Parathyroid adenoma (tissue), 2 donors: ENCODE measurements at regions not wholly inside any gene's neighbourhood (a gene's known extent, or its start where the extent isn't known, plus 50 kb on each side); places are given as distances from the start of the nearest gene placed in this dataset.

Experiments used
- H2AFZ ChIP-seq: fragments of 300-600 bp; sonication (generic); one replicate; pipeline ENCODE4 v1.7.0; 2017; ENCODE audit warnings: antibody characterized with exemption, mild to moderate bottlenecking
- H3K27ac ChIP-seq: fragments of 300-600 bp; sonication (generic); one replicate; pipeline ENCODE4 v1.7.0; 2017
- H3K27me3 ChIP-seq: fragments of 300-600 bp; sonication (generic); one replicate; pipeline ENCODE4 v1.7.0; 2017; ENCODE audit warnings: low read length; ENCODE audit not compliant: control insufficient read depth, insufficient read depth
- H3K36me3 ChIP-seq: fragments of 300-600 bp; sonication (generic); one replicate; pipeline ENCODE4 v1.7.0; 2017; ENCODE audit warnings: low read length; ENCODE audit not compliant: control insufficient read depth, insufficient read depth
- H3K4me1 ChIP-seq: fragments of 300-600 bp; sonication (generic); one replicate; pipeline ENCODE4 v1.7.0; 2017; ENCODE audit warnings: control low read depth
- H3K4me2 ChIP-seq: fragments of 300-600 bp; sonication (generic); one replicate; pipeline ENCODE4 v1.7.0; 2017; ENCODE audit warnings: low read length
- H3K4me3 ChIP-seq: fragments of 300-600 bp; sonication (generic); one replicate; pipeline ENCODE4 v1.7.0; 2017; ENCODE audit warnings: low read depth, low read length
- H3K79me2 ChIP-seq: fragments of 300-600 bp; sonication (generic); one replicate; pipeline ENCODE4 v1.7.0; 2017; ENCODE audit warnings: control low read depth
- H3K9ac ChIP-seq: fragments of 300-600 bp; sonication (generic); one replicate; pipeline ENCODE4 v1.7.0; 2017; ENCODE audit warnings: mild to moderate bottlenecking
- H3K9me3 ChIP-seq: fragments of 300-600 bp; sonication (generic); one replicate; pipeline ENCODE4 v1.7.0; 2017; ENCODE audit warnings: low read length; ENCODE audit not compliant: control insufficient read depth
- TF ChIP-seq, protein P1 (sequence below): fragments of 300-600 bp; sonication (generic); IDR thresholded peaks from one replicate; pipeline ENCODE4 v1.7.0; 2017; ENCODE audit warnings: antibody characterized with exemption, mild to moderate bottlenecking
- donor health status: primary hyperparathyroidism.

DNA sequence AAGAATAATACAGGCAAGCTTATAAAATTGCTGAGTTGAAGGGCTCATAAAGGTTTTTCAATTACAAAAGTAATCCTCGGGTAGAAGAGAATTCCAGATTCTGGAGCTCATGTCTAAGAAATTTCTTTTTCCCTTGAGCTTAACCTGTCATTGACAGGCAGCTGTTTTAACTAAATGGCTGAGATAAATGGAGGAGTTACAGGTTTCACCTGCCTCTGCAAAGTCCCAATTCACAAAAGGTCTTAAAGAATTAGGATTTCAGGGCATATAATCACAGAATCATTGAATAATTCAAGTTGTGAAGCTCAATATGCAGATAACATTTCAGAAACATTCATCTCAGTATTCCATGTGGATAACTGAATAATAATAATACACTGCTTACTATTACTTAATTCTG lies 660.1 kb upstream of the NRSN1 start:
- Histone ChIP-seq H3K4me2 (no peak overlapping the region), H3K4me1 (no peaks in the 10 kb centered on the region), H3K27me3 (no peaks in the 10 kb centered on the region), H3K4me3 (no peak overlapping the region), H3K9me3 (peaks cover 4% of the 10 kb centered on the region), H3K27ac (no peak overlapping the region), H2AFZ (no peak overlapping the region), H3K36me3 (no peaks in the 10 kb centered on the region), H3K9ac (no peak overlapping the region), H3K79me2 (no peaks in the 10 kb centered on the region)
- TF ChIP-seq, protein P1, sequence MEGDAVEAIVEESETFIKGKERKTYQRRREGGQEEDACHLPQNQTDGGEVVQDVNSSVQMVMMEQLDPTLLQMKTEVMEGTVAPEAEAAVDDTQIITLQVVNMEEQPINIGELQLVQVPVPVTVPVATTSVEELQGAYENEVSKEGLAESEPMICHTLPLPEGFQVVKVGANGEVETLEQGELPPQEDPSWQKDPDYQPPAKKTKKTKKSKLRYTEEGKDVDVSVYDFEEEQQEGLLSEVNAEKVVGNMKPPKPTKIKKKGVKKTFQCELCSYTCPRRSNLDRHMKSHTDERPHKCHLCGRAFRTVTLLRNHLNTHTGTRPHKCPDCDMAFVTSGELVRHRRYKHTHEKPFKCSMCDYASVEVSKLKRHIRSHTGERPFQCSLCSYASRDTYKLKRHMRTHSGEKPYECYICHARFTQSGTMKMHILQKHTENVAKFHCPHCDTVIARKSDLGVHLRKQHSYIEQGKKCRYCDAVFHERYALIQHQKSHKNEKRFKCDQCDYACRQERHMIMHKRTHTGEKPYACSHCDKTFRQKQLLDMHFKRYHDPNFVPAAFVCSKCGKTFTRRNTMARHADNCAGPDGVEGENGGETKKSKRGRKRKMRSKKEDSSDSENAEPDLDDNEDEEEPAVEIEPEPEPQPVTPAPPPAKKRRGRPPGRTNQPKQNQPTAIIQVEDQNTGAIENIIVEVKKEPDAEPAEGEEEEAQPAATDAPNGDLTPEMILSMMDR, result no peak

DNA sequence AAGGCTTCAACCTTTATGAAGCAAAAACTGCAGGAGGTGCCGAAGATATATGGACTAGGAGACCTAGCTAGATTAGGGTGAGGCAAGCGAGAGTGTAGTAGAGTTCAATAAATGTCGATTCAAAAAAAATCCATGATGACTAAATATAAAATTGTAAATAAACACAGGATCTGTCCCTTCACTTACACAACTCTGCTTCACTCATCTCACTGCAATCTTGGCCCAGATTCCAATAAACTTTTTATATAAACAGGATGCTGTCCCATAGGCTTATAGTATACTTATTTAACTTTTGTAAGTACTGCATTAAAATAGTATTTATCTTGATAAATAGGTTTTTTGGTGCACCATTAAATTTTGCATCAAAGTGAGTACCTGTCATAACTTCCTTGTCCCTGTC lies 648.4 kb upstream of the NRSN1 start:
- Histone ChIP-seq H3K79me2 (no peaks in the 10 kb centered on the region), H3K9ac (no peak overlapping the region), H3K4me3 (no peak overlapping the region), H3K4me1 (peaks cover 3% of the 10 kb centered on the region), H3K36me3 (no peaks in the 10 kb centered on the region), H3K4me2 (no peak overlapping the region), H3K27me3 (no peaks in the 10 kb centered on the region), H2AFZ (no peak overlapping the region), H3K9me3 (no peaks in the 10 kb centered on the region), H3K27ac (no peak overlapping the region)
- TF ChIP-seq, protein P1, result no peak

DNA sequence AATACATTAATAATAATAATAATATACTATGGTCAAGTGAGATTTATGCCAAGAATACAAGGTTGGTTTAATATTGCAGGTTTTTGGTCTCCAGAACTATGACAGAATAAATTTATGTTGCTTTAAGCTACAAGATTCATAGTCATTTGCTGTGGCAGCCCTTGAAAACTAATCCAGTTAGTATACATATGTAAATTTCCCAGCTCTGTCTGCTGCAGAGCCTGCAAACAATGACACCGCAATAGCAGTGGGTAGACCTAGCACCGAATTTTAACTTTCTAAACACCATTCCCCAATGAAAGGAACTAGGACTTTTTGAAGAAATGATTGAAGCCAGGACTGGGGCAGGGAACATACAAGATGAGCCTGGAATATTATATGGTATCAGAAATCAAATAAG lies 647.7 kb upstream of the NRSN1 start:
- TF ChIP-seq, protein P1, result no peak
- Histone ChIP-seq H3K4me2 (no peak overlapping the region), H3K36me3 (no peaks in the 10 kb centered on the region), H3K4me1 (peaks cover 3% of the 10 kb centered on the region), H2AFZ (no peak overlapping the region), H3K9me3 (no peaks in the 10 kb centered on the region), H3K27ac (no peak overlapping the region), H3K79me2 (no peaks in the 10 kb centered on the region), H3K27me3 (no peaks in the 10 kb centered on the region), H3K4me3 (no peak overlapping the region), H3K9ac (no peak overlapping the region)

DNA sequence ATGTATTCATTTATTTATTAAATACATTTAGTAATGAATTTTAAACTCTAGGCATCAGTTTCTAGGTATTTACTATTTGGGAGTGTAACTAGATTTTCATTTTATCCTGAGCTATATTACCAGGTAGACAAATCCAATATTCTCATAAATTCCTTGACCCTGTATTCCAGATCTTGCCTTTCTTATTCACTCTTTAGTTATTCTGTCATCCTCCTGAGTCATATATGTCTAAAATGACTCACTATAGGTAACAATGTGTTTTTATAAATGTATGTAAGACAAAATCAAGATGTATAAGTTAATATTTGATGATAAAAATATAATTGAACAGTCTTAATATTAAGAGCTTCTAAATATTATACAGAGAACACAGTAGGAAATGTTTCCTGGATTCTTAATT lies 642.1 kb upstream of the NRSN1 start:
- H3K9me3 ChIP-seq, result no peaks in the 10 kb centered on the region
- no peaks in the 10 kb centered on the region for H3K79me2 ChIP-seq
- no peak overlapping the region for H3K27ac ChIP-seq
- H3K4me2 ChIP-seq, result no peak overlapping the region
- H3K4me1 ChIP-seq, result no peaks in the 10 kb centered on the region
- H3K27me3 ChIP-seq, result no peaks in the 10 kb centered on the region
- no peak overlapping the region for H2AFZ ChIP-seq
- H3K4me3 ChIP-seq, result no peak overlapping the region
- no peaks in the 10 kb centered on the region for H3K36me3 ChIP-seq
- no peak overlapping the region for H3K9ac ChIP-seq
- TF ChIP-seq, protein P1, result no peak

DNA sequence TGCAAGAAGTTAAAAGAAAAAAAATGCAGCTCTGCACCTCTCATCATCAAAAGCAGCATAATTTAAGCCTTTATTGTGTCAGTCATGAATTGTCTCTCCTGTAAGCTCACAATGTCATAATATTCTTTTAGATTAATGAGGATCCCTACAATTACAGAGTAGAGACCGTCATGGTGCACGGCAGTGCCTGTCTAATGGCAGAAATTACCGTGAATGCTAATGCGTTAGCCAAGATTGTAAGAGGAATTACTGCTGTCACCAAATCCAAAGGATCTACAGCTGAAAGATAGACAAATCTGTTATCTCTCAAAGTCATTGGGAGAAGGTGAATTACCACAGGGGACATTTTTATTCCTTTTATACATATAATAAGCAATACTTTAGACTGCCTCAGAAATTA lies 631.6 kb upstream of the NRSN1 start:
- no peak overlapping the region for H3K9ac ChIP-seq
- H3K4me3 ChIP-seq, result no peak overlapping the region
- no peaks in the 10 kb centered on the region for H3K79me2 ChIP-seq

More for the DNA sequence above, 631.6 kb upstream of the NRSN1 start:
- H3K27me3 ChIP-seq, result no peaks in the 10 kb centered on the region
- no peak overlapping the region for H3K4me2 ChIP-seq
- H2AFZ ChIP-seq, result no peak overlapping the region
- H3K27ac ChIP-seq, result no peak overlapping the region
- no peaks in the 10 kb centered on the region for H3K9me3 ChIP-seq
- TF ChIP-seq, protein P1, result no peak
- H3K36me3 ChIP-seq, result no peaks in the 10 kb centered on the region
- peaks cover 4% of the 10 kb centered on the region for H3K4me1 ChIP-seq
